Breast epithelium (tissue), 4 donors: ENCODE measurements at regions not wholly inside any gene's neighbourhood (a gene's known extent, or its start where the extent isn't known, plus 50 kb on each side); places are given as distances from the start of the nearest gene placed in this dataset.

Experiments
- DNase-seq, 2 donors: peaks; one replicate each; pipeline ENCODE4 v3.0.0-alpha.2; 2019; ENCODE audit warnings: low spot score in 2 of 2
- H3K27ac ChIP-seq, 2 donors: fragments of 200-600 bp; sonication (generic) in 1 of 2; one replicate each; pipeline ENCODE4 v1.5.1; 2016 to 2019; ENCODE audit warnings: mild to moderate bottlenecking in 1 of 2
- H3K27me3 ChIP-seq, 2 donors: fragments of 200-600 bp; sonication (generic) in 1 of 2; one replicate each; pipeline versions ENCODE4 v1.5.1 to v1.6.0; 2017 to 2019; ENCODE audit warnings: control low read depth in 1 of 2, mild to moderate bottlenecking in 1 of 2
- H3K36me3 ChIP-seq: fragments of 200-600 bp; one replicate; pipeline ENCODE4 v1.5.1; 2019
- H3K4me1 ChIP-seq, 2 donors: fragments of 200-600 bp; sonication (generic); one replicate each; pipeline ENCODE4 v1.5.1; 2016 to 2019; ENCODE audit warnings: control low read depth in 1 of 2
- H3K4me3 ChIP-seq, 3 donors: fragments of 200-600 bp; sonication (generic); 1 replicate in 2 of 3; 2 replicates in 1 of 3; pipeline ENCODE4 v1.5.1; 2016 to 2019; ENCODE audit warnings: mild to moderate bottlenecking in 3 of 3, moderate library complexity in 2 of 3
- H3K9me3 ChIP-seq, 2 donors: fragments of 200-600 bp; sonication (generic) in 1 of 2; one replicate each; pipeline ENCODE4 v1.5.1; 2016 to 2019; ENCODE audit warnings: control low read depth in 1 of 2
- CTCF ChIP-seq, 3 donors: fragments of 450-650 bp; IDR thresholded peaks; one replicate each; pipeline ENCODE4 v1.5.1; 2016 to 2017; ENCODE audit warnings: antibody characterized with exemption in 3 of 3, mild to moderate bottlenecking in 3 of 3, moderate library complexity in 3 of 3
- POLR2A ChIP-seq: fragments of 450-650 bp; IDR thresholded peaks from one replicate; pipeline ENCODE4 v1.6.1; 2016; ENCODE audit warnings: antibody characterized with exemption, mild to moderate bottlenecking, moderate library complexity
- POLR2AphosphoS5 ChIP-seq, 3 donors: sonication (generic); formaldehyde crosslinking; IDR thresholded peaks; one replicate each; pipeline ENCODE4 v1.6.1; 2017; ENCODE audit warnings: antibody characterized with exemption in 3 of 3
- intact Hi-C: fragments of 100-400 bp; cut with DNase I; formaldehyde crosslinking; loops from one replicate; pipeline ENCODE4 v1.15.1; 2023; ENCODE audit warnings: low total_unique reads

GRCh38 chr6:145273136-145273535, 462.2 kb downstream of the EPM2A start:
- H3K4me1 ChIP-seq, result no peaks in the 10 kb centered on the region
- H3K4me3 ChIP-seq, result no peak overlapping the region
- H3K9me3 ChIP-seq, result no peaks in the 10 kb centered on the region
- H3K36me3 ChIP-seq, result no peaks in the 10 kb centered on the region
- no peak for TF ChIP-seq POLR2AphosphoS5 (IDR thresholded peaks at IDR 0.05)
- TF ChIP-seq POLR2A, result no peak
- TF ChIP-seq CTCF (IDR thresholded peaks at IDR 0.05), result no peak
- no peak overlapping the region for H3K27ac ChIP-seq
- DNase-seq, result no peak
- H3K27me3 ChIP-seq, result no peaks in the 10 kb centered on the region
- intact Hi-C loops, result no loop called here

- no peaks in the 10 kb centered on the region for H3K9me3 ChIP-seq
- no peak overlapping the region for H3K4me3 ChIP-seq
- no peak for DNase-seq
- intact Hi-C loops, result no loop called here
- TF ChIP-seq POLR2A (no peak), CTCF (IDR thresholded peaks at IDR 0.05) (no peak), POLR2AphosphoS5 (IDR thresholded peaks at IDR 0.05) (no peak)
- no peak overlapping the region for H3K27ac ChIP-seq
- no peaks in the 10 kb centered on the region for H3K36me3 ChIP-seq
- H3K27me3 ChIP-seq, result no peaks in the 10 kb centered on the region
- H3K4me1 ChIP-seq, result no peaks in the 10 kb centered on the region
Measured at GRCh38 chr6:145274083-145274482, 461.2 kb downstream of the EPM2A start.

- TF ChIP-seq CTCF (IDR thresholded peaks at IDR 0.05), result no peak
- TF ChIP-seq POLR2A, result no peak
- TF ChIP-seq POLR2AphosphoS5 (IDR thresholded peaks at IDR 0.05), result no peak
- Histone ChIP-seq H3K27ac (no peak overlapping the region), H3K9me3 (no peaks in the 10 kb centered on the region), H3K4me1 (no peaks in the 10 kb centered on the region), H3K27me3 (no peaks in the 10 kb centered on the region), H3K36me3 (no peaks in the 10 kb centered on the region), H3K4me3 (no peak overlapping the region)
- no peak for DNase-seq
- intact Hi-C loops, result no loop called here
Measured at GRCh38 chr6:145275019-145275418, 460.3 kb downstream of the EPM2A start.

- intact Hi-C loops, result no loop called here
- DNase-seq, result no peak
- Histone ChIP-seq H3K36me3 (no peaks in the 10 kb centered on the region), H3K9me3 (no peaks in the 10 kb centered on the region), H3K4me1 (no peaks in the 10 kb centered on the region), H3K4me3 (no peak overlapping the region), H3K27me3 (no peaks in the 10 kb centered on the region), H3K27ac (no peak overlapping the region)
- TF ChIP-seq POLR2A (no peak), POLR2AphosphoS5 (IDR thresholded peaks at IDR 0.05) (no peak), CTCF (IDR thresholded peaks at IDR 0.05) (no peak)
Measured at GRCh38 chr6:145275787-145276186, 459.5 kb downstream of the EPM2A start.

- intact Hi-C loops, result no loop called here
- H3K27ac ChIP-seq, result no peak overlapping the region
- H3K4me1 ChIP-seq, result no peaks in the 10 kb centered on the region
- H3K27me3 ChIP-seq, result no peaks in the 10 kb centered on the region
- no peaks in the 10 kb centered on the region for H3K9me3 ChIP-seq
- no peak for TF ChIP-seq CTCF (IDR thresholded peaks at IDR 0.05)
- TF ChIP-seq POLR2A, result no peak
- no peak for TF ChIP-seq POLR2AphosphoS5 (IDR thresholded peaks at IDR 0.05)
- H3K36me3 ChIP-seq, result no peaks in the 10 kb centered on the region
- DNase-seq, result no peak
- H3K4me3 ChIP-seq, result no peak overlapping the region
Measured at GRCh38 chr6:145276756-145277155, 458.6 kb downstream of the EPM2A start.
